GM23338 (cell line): ENCODE measurements at regions not wholly inside any gene's neighbourhood (a gene's known extent, or its start where the extent isn't known, plus 50 kb on each side); places are given as distances from the start of the nearest gene placed in this dataset.

ENCODE experiments used
- ATAC-seq: fragments of 200-7000 bp; cut with Tn5 transposase; 3 replicates; pipeline ENCODE4 v1.9.1; 2020
- DNase-seq: peaks from one replicate; pipeline ENCODE4 v3.0.0-alpha.2; 2015; ENCODE audit warnings: low spot score
- H2AFZ ChIP-seq: fragments of 200-600 bp; sonication (generic); 2 replicates; pipeline ENCODE4 v1.8.0; 2016; ENCODE audit warnings: antibody characterized with exemption, mild to moderate bottlenecking, moderate library complexity
- H3F3A ChIP-seq: fragments of 200-600 bp; sonication (generic); replicated peaks from 2 replicates; pipeline ENCODE4 v1.8.0; 2017; ENCODE audit warnings: antibody characterized with exemption, mixed run types, low read depth
- H3K27ac ChIP-seq: fragments of 200-600 bp; sonication (generic); 2 replicates; pipeline ENCODE4 v1.6.1; 2016; ENCODE audit warnings: low read depth
- H3K27me3 ChIP-seq: fragments of 200-600 bp; sonication (generic); 2 replicates; pipeline ENCODE4 v1.8.0; 2016; ENCODE audit warnings: mild to moderate bottlenecking, mixed run types, moderate library complexity; ENCODE audit not compliant: insufficient read depth
- H3K36me3 ChIP-seq: fragments of 200-600 bp; sonication (generic); 2 replicates; pipeline ENCODE4 v1.8.0; 2016; ENCODE audit warnings: mild to moderate bottlenecking; ENCODE audit not compliant: insufficient read depth
- H3K4me1 ChIP-seq: fragments of 200-600 bp; sonication (generic); 2 replicates; pipeline ENCODE4 v1.8.0; 2016; ENCODE audit warnings: mild to moderate bottlenecking, moderate library complexity; ENCODE audit not compliant: insufficient read depth
- H3K4me2 ChIP-seq: fragments of 200-600 bp; sonication (generic); 2 replicates; pipeline ENCODE4 v1.7.1; 2017; ENCODE audit warnings: mixed run types
- H3K4me3 ChIP-seq: fragments of 200-600 bp; sonication (generic); 2 replicates; pipeline ENCODE4 v1.6.1; 2016; ENCODE audit warnings: mixed run types
- H3K79me2 ChIP-seq: fragments of 200-600 bp; sonication (generic); replicated peaks from 2 replicates; pipeline ENCODE4 v1.8.0; 2017; ENCODE audit warnings: mild to moderate bottlenecking; ENCODE audit not compliant: insufficient read depth
- H3K9me2 ChIP-seq: fragments of 200-600 bp; sonication (generic); 2 replicates; pipeline ENCODE4 v1.8.0; 2017; ENCODE audit not compliant: insufficient read depth
- H4K20me1 ChIP-seq: fragments of 200-600 bp; sonication (generic); replicated peaks from 2 replicates; pipeline ENCODE4 v1.8.0; 2017; ENCODE audit warnings: mild to moderate bottlenecking; ENCODE audit not compliant: insufficient read depth
- H3K27ac Mint-ChIP-seq: 2 replicates; pipeline ENCODE4 v1.8.0; 2020; ENCODE audit warnings: inconsistent platforms, mild to moderate bottlenecking, moderate library complexity, mixed read lengths
- H3K27me3 Mint-ChIP-seq: 3 replicates; pipeline ENCODE4 v1.8.0; 2022; ENCODE audit warnings: low read depth, mild to moderate bottlenecking, moderate library complexity, mixed read lengths, inconsistent platforms; ENCODE audit not compliant: insufficient read depth, poor library complexity
- H3K36me3 Mint-ChIP-seq: 3 replicates; pipeline ENCODE4 v1.8.0; 2021; ENCODE audit warnings: low read depth, mild to moderate bottlenecking, inconsistent platforms, moderate library complexity, mixed read lengths
- H3K4me1 Mint-ChIP-seq: 3 replicates; pipeline ENCODE4 v1.8.0; 2020; ENCODE audit warnings: mild to moderate bottlenecking, inconsistent platforms, mixed read lengths
- H3K4me3 Mint-ChIP-seq: 3 replicates; pipeline ENCODE4 v1.8.0; 2021; ENCODE audit warnings: moderate library complexity, mild to moderate bottlenecking, inconsistent platforms, mixed read lengths
- H3K9me3 Mint-ChIP-seq: 3 replicates; pipeline ENCODE4 v1.8.0; 2020; ENCODE audit warnings: moderate library complexity, mild to moderate bottlenecking, inconsistent platforms, mixed read lengths
- CTCF ChIP-seq, 2 experiments: fragments of 200-600 bp in 1 of 2; sonication (generic) in 1 of 2; conservative IDR thresholded peaks; 2 replicates each; pipeline versions ENCODE4 v1.5.1 to v1.6.1; 2016 to 2017; ENCODE audit warnings: antibody characterized with exemption in 2 of 2, low read depth in 2 of 2, mild to moderate bottlenecking in 2 of 2, moderate library complexity in 1 of 2
- EZH2 ChIP-seq: fragments of 200-600 bp; sonication (generic); IDR thresholded peaks from one replicate; pipeline ENCODE4 v1.8.0; 2017; ENCODE audit warnings: antibody characterized with exemption, mild to moderate bottlenecking, low read depth; ENCODE audit not compliant: unreplicated experiment
- JUNB ChIP-seq: IDR thresholded peaks from one replicate; pipeline ENCODE4 v1.6.1; 2016; ENCODE audit warnings: antibody characterized with exemption; ENCODE audit not compliant: unreplicated experiment
- POLR2AphosphoS5 ChIP-seq: IDR thresholded peaks from 2 replicates; pipeline ENCODE4 v1.6.1; 2016; ENCODE audit warnings: antibody characterized with exemption, low read depth
- REST ChIP-seq: IDR thresholded peaks from one replicate; pipeline ENCODE4 v1.6.1; 2018; ENCODE audit warnings: antibody characterized with exemption; ENCODE audit not compliant: unreplicated experiment
- ZNF331 ChIP-seq: fragments of 250-450 bp; sonication (Bioruptor Pico); IDR thresholded peaks from 2 replicates; pipeline ENCODE4 v1.5.0; 2020; ENCODE audit warnings: low read depth, mild to moderate bottlenecking, moderate library complexity

GRCh38 chr2:8577573-8577972, 104.3 kb upstream of the ID2 start (continued):
- TF ChIP-seq ZNF331, result no peak
- no peak for TF ChIP-seq REST
- TF ChIP-seq JUNB, result no peak

GRCh38 chr2:8578335-8579244, 103.3 kb upstream of the ID2 start:
- no peak overlapping the region for H3K27ac Mint-ChIP-seq
- no peaks in the 10 kb centered on the region for H3F3A ChIP-seq

More at GRCh38 chr2:8578335-8579244, 103.3 kb upstream of the ID2 start:
- no peak overlapping the region for H3K4me2 ChIP-seq
- H3K4me3 ChIP-seq, result no peak overlapping the region
- no peaks in the 10 kb centered on the region for H3K27me3 ChIP-seq
- no peaks in the 10 kb centered on the region for H3K79me2 ChIP-seq
- Mint-ChIP-seq H3K9me3 (no peaks in the 10 kb centered on the region), H3K4me3 (no peak overlapping the region), H3K4me1 (peaks cover 47% of the 10 kb centered on the region), H3K36me3 (no peaks in the 10 kb centered on the region), H3K27me3 (peaks cover 13% of the 10 kb centered on the region)
- no peaks in the 10 kb centered on the region for H3K36me3 ChIP-seq
- no peaks in the 10 kb centered on the region for H4K20me1 ChIP-seq
- TF ChIP-seq POLR2AphosphoS5, result no peak
- TF ChIP-seq EZH2, result no peak
- TF ChIP-seq CTCF (conservative IDR thresholded peaks at IDR 0.05; ENCODE audit: low read depth in 2 of 2), result no peak
- TF ChIP-seq JUNB, result no peak
- no peak overlapping the region for H3K27ac ChIP-seq
- no peak for ATAC-seq
- H3K4me1 ChIP-seq, result no peaks in the 10 kb centered on the region; the same call in 1 of the 2 replicates
- H3K9me2 ChIP-seq, result no peaks in the 10 kb centered on the region
- no peak overlapping the region for H2AFZ ChIP-seq
- DNase-seq, result no peak
